GM23248 (cell line): ENCODE measurements at regions not wholly inside any gene's neighbourhood (a gene's known extent, or its start where the extent isn't known, plus 50 kb on each side); places are given as distances from the start of the nearest gene placed in this dataset.

Source experiments
- EZH2 ChIP-seq: fragments of 200-600 bp; sonication (generic); IDR thresholded peaks from 2 replicates; pipeline ENCODE4 v1.6.1; 2018; ENCODE audit warnings: antibody characterized with exemption, mild to moderate bottlenecking; ENCODE audit not compliant: insufficient read depth, poor library complexity, severe bottlenecking
- EZH2phosphoT487 ChIP-seq: fragments of 200-600 bp; sonication (generic); IDR thresholded peaks from 2 replicates; pipeline ENCODE4 v1.6.1; 2018; ENCODE audit warnings: antibody characterized with exemption, moderate library complexity, mild to moderate bottlenecking, low read depth; ENCODE audit not compliant: insufficient read depth

DNA sequence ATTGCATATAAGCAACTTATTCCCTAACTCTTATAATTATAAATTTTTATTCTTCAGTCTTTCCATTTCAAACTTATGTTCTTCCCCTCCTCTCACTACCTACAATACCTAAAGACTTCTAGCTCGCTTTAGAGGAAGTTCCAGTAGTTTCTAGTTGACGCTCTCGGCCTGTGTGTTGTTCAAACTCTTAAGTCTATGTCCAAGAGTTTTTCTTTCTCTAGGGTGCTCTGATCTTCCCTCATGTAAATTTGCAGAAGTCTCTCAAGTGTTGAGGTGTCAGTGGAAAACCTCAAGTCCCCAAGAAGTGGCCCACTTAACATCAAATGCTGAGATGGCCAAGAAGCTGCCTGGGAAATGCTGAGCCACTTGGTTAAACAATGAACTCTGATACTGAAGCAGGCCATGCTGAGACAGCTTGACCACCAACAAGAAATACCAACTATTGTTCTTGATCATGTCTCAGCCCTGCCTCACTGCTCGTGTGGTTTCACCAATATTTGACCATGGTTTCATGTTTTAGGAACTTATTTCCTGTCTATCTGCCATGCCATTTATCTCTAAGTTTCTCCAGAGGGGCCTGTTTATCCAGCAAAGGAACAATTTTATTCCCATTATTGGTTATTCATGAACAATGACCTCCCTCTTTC, 100.9 kb upstream of the TCF21 start:
- TF ChIP-seq EZH2 (no peak), EZH2phosphoT487 (no peak)
